Right kidney (tissue), 1 donor: ENCODE measurements at regions not wholly inside any gene's neighbourhood (a gene's known extent, or its start where the extent isn't known, plus 50 kb on each side); places are given as distances from the start of the nearest gene placed in this dataset.
"Not testable (repeated sequence)": the region's sequence is repeated elsewhere in the genome, so short reads cannot be mapped to it uniquely, and the experiment has no call there.

ENCODE experiments used
- DNase-seq: peaks from one replicate; pipeline ENCODE4 v3.0.0-alpha.2; 2016

GRCh38 chrX:42290608-42291007 is 367.3 kb upstream of the CASK start:
- no peak for DNase-seq

- no peak for DNase-seq
Observed at GRCh38 chrX:42289492-42290385, 366.4 kb upstream of the CASK start.

- not testable (repeated sequence) for DNase-seq
Observed at GRCh38 chrX:42285681-42286080, 362.3 kb upstream of the CASK start.

GRCh38 chrX:42276982-42277690 is 353.8 kb upstream of the CASK start:
- no peak for DNase-seq

GRCh38 chrX:42274151-42274550 is 350.8 kb upstream of the CASK start:
- DNase-seq = no peak

GRCh38 chrX:42273387-42273786 is 350.0 kb upstream of the CASK start:
- DNase-seq = no peak

GRCh38 chrX:42269186-42269585 is 345.8 kb upstream of the CASK start:
- no peak for DNase-seq

- DNase-seq = no peak
Observed at GRCh38 chrX:42260854-42261253, 337.5 kb upstream of the CASK start.

GRCh38 chrX:42248226-42248625 is 324.9 kb upstream of the CASK start:
- no peak for DNase-seq

GRCh38 chrX:42247241-42247640 is 323.9 kb upstream of the CASK start:
- no peak for DNase-seq

- DNase-seq = no peak
Observed at GRCh38 chrX:42246814-42247213, 323.5 kb upstream of the CASK start.

GRCh38 chrX:42242004-42242403 is 318.6 kb upstream of the CASK start:
- DNase-seq = no peak

- DNase-seq = no peak
Observed at GRCh38 chrX:42241421-42241820, 318.1 kb upstream of the CASK start.

GRCh38 chrX:42237956-42238355 is 314.6 kb upstream of the CASK start:
- DNase-seq = no peak

- no peak for DNase-seq
Observed at GRCh38 chrX:42229533-42229932, 306.2 kb upstream of the CASK start.

- DNase-seq = no peak
Observed at GRCh38 chrX:42220666-42221065, 297.3 kb upstream of the CASK start.

- DNase-seq = no peak
Observed at GRCh38 chrX:42220083-42220482, 296.7 kb upstream of the CASK start.

GRCh38 chrX:42219231-42219630 is 295.9 kb upstream of the CASK start:
- no peak for DNase-seq

- DNase-seq = no peak
Observed at GRCh38 chrX:42195506-42195905, 272.2 kb upstream of the CASK start.

GRCh38 chrX:42189576-42189975 is 266.2 kb upstream of the CASK start:
- no peak for DNase-seq

GRCh38 chrX:42188730-42189129 is 265.4 kb upstream of the CASK start:
- DNase-seq = no peak

- no peak for DNase-seq
Observed at GRCh38 chrX:42176789-42177188, 253.4 kb upstream of the CASK start.

- DNase-seq = no peak
Observed at GRCh38 chrX:42175843-42176242, 252.5 kb upstream of the CASK start.

GRCh38 chrX:42157923-42158322 is 234.6 kb upstream of the CASK start:
- DNase-seq = not testable (repeated sequence)
